HAP-1 (cell line): ENCODE measurements at regions not wholly inside any gene's neighbourhood (a gene's known extent, or its start where the extent isn't known, plus 50 kb on each side); places are given as distances from the start of the nearest gene placed in this dataset.
"Not testable (repeated sequence)": the region's sequence is repeated elsewhere in the genome, so short reads cannot be mapped to it uniquely, and the experiment has no call there.

Experiments
- DNase-seq, 2 experiments: peaks; one replicate each; pipeline ENCODE4 v3.0.0-alpha.2; 2016 to 2020; ENCODE audit warnings: low spot score in 2 of 2
- H3K27me3 ChIP-seq: fragments of 250-450 bp; sonication (Bioruptor Pico); 2 replicates; pipeline ENCODE4 v1.5.1; 2020; ENCODE audit warnings: low read depth, mild to moderate bottlenecking, moderate library complexity
- H3K36me3 ChIP-seq: fragments of 250-450 bp; sonication (Bioruptor Pico); replicated peaks from 2 replicates; pipeline ENCODE4 v1.5.1; 2020; ENCODE audit warnings: mild to moderate bottlenecking
- H3K4me1 ChIP-seq: fragments of 250-450 bp; sonication (Bioruptor Pico); 2 replicates; pipeline ENCODE4 v1.5.1; 2020; ENCODE audit warnings: mild to moderate bottlenecking
- H3K4me3 ChIP-seq: fragments of 250-450 bp; sonication (Bioruptor Pico); 2 replicates; pipeline ENCODE4 v1.5.1; 2020; ENCODE audit warnings: mild to moderate bottlenecking, moderate library complexity
- H3K9me3 ChIP-seq: fragments of 250-450 bp; sonication (Bioruptor Pico); 2 replicates; pipeline ENCODE4 v1.5.1; 2020; ENCODE audit warnings: mild to moderate bottlenecking, moderate library complexity
- in situ Hi-C: fragments of 300-500 bp; cut with MboI; formaldehyde crosslinking; loops from 3 replicates; pipeline ENCODE4 v1.14.3; 2020; ENCODE audit warnings: low sequenced_read_pairs, inconsistent platforms, mixed read lengths

- Histone ChIP-seq H3K27me3 (no peaks in the 10 kb centered on the region), H3K9me3 (no peaks in the 10 kb centered on the region), H3K4me3 (no peak overlapping the region), H3K36me3 (no peaks in the 10 kb centered on the region), H3K4me1 (no peaks in the 10 kb centered on the region)
- no peak for DNase-seq
- in situ Hi-C loops: no loop called here
Measured at GRCh38 chr12:61536117-61536516, 724.1 kb upstream of the USP15 start.

DNA sequence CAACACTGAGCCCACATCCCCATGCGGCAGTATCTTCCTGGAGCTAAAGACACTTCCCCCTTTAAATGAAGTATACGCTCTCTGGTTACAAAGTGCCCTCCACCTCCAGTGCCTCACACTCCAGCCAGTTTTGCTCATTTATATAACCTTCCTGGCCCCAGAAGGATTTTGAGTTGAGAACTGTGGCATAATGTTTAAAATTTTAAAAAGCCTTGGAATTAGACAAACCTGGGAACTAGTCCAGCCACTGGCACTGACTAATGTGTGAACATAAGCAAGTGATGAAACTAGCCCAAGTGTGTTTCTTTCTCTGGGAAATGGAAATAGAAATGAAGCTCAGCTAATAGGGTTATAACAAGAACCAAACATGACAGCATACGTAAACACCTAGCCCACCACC is 723.7 kb upstream of the USP15 start:
- in situ Hi-C loops: no loop called here

GRCh38 chr12:61538951-61539350 is 721.3 kb upstream of the USP15 start:
- H3K36me3 ChIP-seq: no peaks in the 10 kb centered on the region
- no peaks in the 10 kb centered on the region for H3K9me3 ChIP-seq
- no peaks in the 10 kb centered on the region for H3K27me3 ChIP-seq
- in situ Hi-C loops: no loop called here
- H3K4me1 ChIP-seq: no peaks in the 10 kb centered on the region
- no peak overlapping the region for H3K4me3 ChIP-seq
- no peak for DNase-seq

More for the DNA sequence above, 723.7 kb upstream of the USP15 start:
- Histone ChIP-seq H3K9me3 (no peaks in the 10 kb centered on the region), H3K4me3 (no peak overlapping the region), H3K36me3 (no peaks in the 10 kb centered on the region), H3K4me1 (no peaks in the 10 kb centered on the region), H3K27me3 (no peaks in the 10 kb centered on the region)
- no peak for DNase-seq

GRCh38 chr12:61542551-61542950 is 717.7 kb upstream of the USP15 start:
- H3K4me3 ChIP-seq: no peak overlapping the region
- H3K4me1 ChIP-seq: no peaks in the 10 kb centered on the region
- no peak for DNase-seq
- in situ Hi-C loops: no loop called here
- H3K9me3 ChIP-seq: no peaks in the 10 kb centered on the region
- no peaks in the 10 kb centered on the region for H3K36me3 ChIP-seq
- H3K27me3 ChIP-seq: no peaks in the 10 kb centered on the region

DNA sequence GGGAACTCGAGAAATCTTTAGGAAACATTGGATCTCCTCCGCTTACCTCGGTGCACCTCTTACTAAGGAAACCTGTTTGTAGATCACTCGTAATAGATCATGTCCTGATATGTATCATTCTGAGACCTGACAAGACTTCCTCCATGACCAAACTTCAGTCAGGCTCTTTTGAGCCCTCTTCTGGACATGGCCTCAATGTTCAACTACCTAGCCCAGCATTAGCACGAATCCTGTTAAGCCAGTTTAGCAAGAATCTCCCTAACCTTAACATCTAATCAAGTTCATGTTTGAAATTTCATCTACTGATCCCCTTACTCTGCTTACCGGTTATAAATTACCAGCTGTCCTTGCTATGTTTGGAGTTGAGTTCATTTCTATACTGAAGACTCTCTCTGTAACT is 713.9 kb upstream of the USP15 start:
- DNase-seq: no peak
- no peaks in the 10 kb centered on the region for H3K27me3 ChIP-seq
- no peak overlapping the region for H3K4me3 ChIP-seq
- H3K36me3 ChIP-seq: no peaks in the 10 kb centered on the region
- no peaks in the 10 kb centered on the region for H3K4me1 ChIP-seq
- no peaks in the 10 kb centered on the region for H3K9me3 ChIP-seq
- in situ Hi-C loops: no loop called here

DNA sequence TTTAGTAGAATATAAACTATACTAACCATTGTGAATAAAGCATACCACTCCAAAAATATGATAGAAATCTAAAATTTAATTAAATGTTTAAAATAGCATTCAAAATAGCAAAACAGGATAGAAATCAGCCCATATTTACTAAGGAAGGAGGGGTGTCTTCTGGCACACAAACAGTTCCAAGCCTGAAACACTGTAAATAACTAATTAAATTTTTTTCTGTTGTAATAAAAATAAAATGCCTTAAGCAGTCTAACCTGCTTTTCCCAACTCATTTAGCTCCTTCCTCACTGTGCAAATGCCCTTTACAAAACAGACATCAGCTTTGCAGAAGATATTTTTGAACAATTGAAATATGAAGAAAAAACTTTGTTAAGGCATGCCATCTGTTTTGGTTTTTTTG is 707.1 kb upstream of the USP15 start:
- Histone ChIP-seq H3K9me3 (no peaks in the 10 kb centered on the region), H3K36me3 (no peaks in the 10 kb centered on the region), H3K27me3 (no peaks in the 10 kb centered on the region), H3K4me1 (no peaks in the 10 kb centered on the region), H3K4me3 (no peak overlapping the region)
- in situ Hi-C loops: no loop called here
- DNase-seq: no peak

- no peaks in the 10 kb centered on the region for H3K27me3 ChIP-seq
- H3K9me3 ChIP-seq: no peaks in the 10 kb centered on the region
- in situ Hi-C loops: no loop called here
- no peak overlapping the region for H3K4me3 ChIP-seq
- no peaks in the 10 kb centered on the region for H3K4me1 ChIP-seq
- no peaks in the 10 kb centered on the region for H3K36me3 ChIP-seq
- DNase-seq: no peak
Measured at GRCh38 chr12:61554268-61555008, 705.8 kb upstream of the USP15 start.

GRCh38 chr12:61563665-61564450 is 696.3 kb upstream of the USP15 start:
- Histone ChIP-seq H3K27me3 (no peaks in the 10 kb centered on the region), H3K36me3 (no peaks in the 10 kb centered on the region), H3K9me3 (no peaks in the 10 kb centered on the region), H3K4me1 (no peaks in the 10 kb centered on the region), H3K4me3 (no peak overlapping the region)
- DNase-seq: no peak
- in situ Hi-C loops: no loop called here

DNA sequence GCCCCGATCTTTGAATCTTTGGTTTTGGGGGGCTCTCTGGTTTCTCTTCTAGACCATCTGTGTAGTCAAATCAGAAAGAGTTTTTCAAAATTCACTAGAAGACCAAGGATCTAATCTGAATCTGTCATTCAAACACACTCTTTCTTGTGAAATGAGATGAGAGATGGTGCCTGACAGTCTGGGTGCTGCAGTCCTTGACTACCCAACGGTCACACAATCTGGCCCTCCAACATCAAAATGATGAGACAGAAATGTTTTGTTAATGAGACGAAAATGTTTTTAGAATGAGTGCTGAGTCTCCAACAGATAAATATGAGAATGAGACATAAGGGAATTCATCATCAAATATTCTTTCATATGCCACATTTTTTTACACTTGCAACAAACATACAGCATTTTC is 695.7 kb upstream of the USP15 start:
- H3K4me3 ChIP-seq: no peak overlapping the region
- in situ Hi-C loops: no loop called here
- H3K36me3 ChIP-seq: no peaks in the 10 kb centered on the region
- H3K4me1 ChIP-seq: no peaks in the 10 kb centered on the region
- no peaks in the 10 kb centered on the region for H3K27me3 ChIP-seq
- no peaks in the 10 kb centered on the region for H3K9me3 ChIP-seq
- no peak for DNase-seq

- DNase-seq: no peak
- H3K4me3 ChIP-seq: no peak overlapping the region
- in situ Hi-C loops: no loop called here
Measured at GRCh38 chr12:61566183-61566582, 694.0 kb upstream of the USP15 start.

DNA sequence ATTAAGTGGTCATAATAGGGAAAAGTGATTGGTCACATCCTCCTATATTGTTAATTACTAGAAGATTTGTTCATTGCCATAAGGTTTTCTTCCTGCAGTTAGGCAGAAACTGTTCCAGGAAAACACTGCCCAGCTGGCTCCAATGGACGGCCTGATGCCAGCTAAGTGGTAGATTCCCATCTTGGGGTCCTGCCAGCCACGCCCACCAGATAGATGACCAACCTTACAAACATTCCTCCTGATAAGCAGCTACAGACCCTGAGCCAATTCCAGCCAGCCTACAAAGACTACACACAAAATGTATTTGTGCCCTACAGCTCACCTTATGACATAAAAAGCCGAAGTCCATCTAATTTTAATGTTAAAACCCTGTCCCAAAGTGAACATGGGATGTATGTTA is 685.9 kb upstream of the USP15 start:
- no peaks in the 10 kb centered on the region for H3K9me3 ChIP-seq
- H3K36me3 ChIP-seq: no peaks in the 10 kb centered on the region
- H3K4me1 ChIP-seq: no peaks in the 10 kb centered on the region
- H3K27me3 ChIP-seq: no peaks in the 10 kb centered on the region
- DNase-seq: no peak
- in situ Hi-C loops: no loop called here
- no peak overlapping the region for H3K4me3 ChIP-seq

More at GRCh38 chr12:61566183-61566582, 694.0 kb upstream of the USP15 start:
- H3K4me1 ChIP-seq: no peaks in the 10 kb centered on the region
- H3K36me3 ChIP-seq: no peaks in the 10 kb centered on the region
- no peaks in the 10 kb centered on the region for H3K27me3 ChIP-seq
- H3K9me3 ChIP-seq: no peaks in the 10 kb centered on the region

- Histone ChIP-seq H3K4me3 (no peak overlapping the region), H3K9me3 (no peaks in the 10 kb centered on the region), H3K4me1 (no peaks in the 10 kb centered on the region), H3K36me3 (no peaks in the 10 kb centered on the region), H3K27me3 (no peaks in the 10 kb centered on the region)
- DNase-seq: no peak
- in situ Hi-C loops: no loop called here
Measured at GRCh38 chr12:61584943-61585342, 675.3 kb upstream of the USP15 start.

DNA sequence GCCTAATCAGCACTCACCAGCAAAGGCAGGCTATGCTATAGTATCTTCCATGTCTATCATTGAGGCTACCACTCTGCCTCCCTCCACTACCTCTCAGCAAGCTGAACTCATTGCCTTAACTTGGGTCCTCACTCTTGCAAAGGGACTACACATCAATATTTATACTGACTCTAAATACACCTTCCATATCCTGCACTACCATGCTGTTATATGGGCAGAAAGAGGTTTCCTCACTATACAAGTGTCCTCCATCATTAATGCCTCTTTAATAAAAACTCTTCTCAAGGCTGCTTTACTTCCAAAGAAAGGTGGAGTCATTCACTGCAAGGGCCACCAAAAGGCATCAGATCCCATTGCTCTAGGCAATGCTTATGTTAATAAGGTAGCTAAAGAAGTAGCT is 669.3 kb upstream of the USP15 start:
- H3K27me3 ChIP-seq, H3K4me3 ChIP-seq, H3K36me3 ChIP-seq, H3K4me1 ChIP-seq, H3K9me3 ChIP-seq, in situ Hi-C loops, DNase-seq: not testable (repeated sequence)

GRCh38 chr12:61610143-61610542 is 650.1 kb upstream of the USP15 start:
- no peaks in the 10 kb centered on the region for H3K9me3 ChIP-seq
- H3K4me1 ChIP-seq: no peaks in the 10 kb centered on the region
- H3K36me3 ChIP-seq: no peaks in the 10 kb centered on the region
- in situ Hi-C loops: no loop called here
- H3K4me3 ChIP-seq: no peak overlapping the region
- DNase-seq: no peak
- H3K27me3 ChIP-seq: no peaks in the 10 kb centered on the region
